Mesendoderm (in vitro differentiated cells): ENCODE measurements at regions not wholly inside any gene's neighbourhood (a gene's known extent, or its start where the extent isn't known, plus 50 kb on each side); places are given as distances from the start of the nearest gene placed in this dataset.

Experiments
- DNase-seq: peaks from one replicate; pipeline ENCODE4 v3.0.0; 2013
- H2AK5ac ChIP-seq: 2 replicates; pipeline ENCODE4 v1.6.1; 2013; ENCODE audit warnings: low read length, inconsistent platforms
- H2BK120ac ChIP-seq: 2 replicates; pipeline ENCODE4 v1.6.1; 2013; ENCODE audit warnings: low read depth, mild to moderate bottlenecking, low read length, moderate library complexity, mixed read lengths
- H2BK15ac ChIP-seq: replicated peaks from 2 replicates; pipeline ENCODE4 v1.6.1; 2013; ENCODE audit warnings: low read depth, mild to moderate bottlenecking, moderate library complexity
- H2BK5ac ChIP-seq: 2 replicates; pipeline ENCODE4 v1.6.1; 2013; ENCODE audit warnings: low read length, inconsistent platforms
- H3K18ac ChIP-seq: 2 replicates; pipeline ENCODE4 v1.6.1; 2013; ENCODE audit warnings: mild to moderate bottlenecking, low read length, mixed read lengths
- H3K23ac ChIP-seq: one replicate; pipeline ENCODE4 v1.6.1; 2013; ENCODE audit warnings: low read length
- H3K27ac ChIP-seq: 2 replicates; pipeline ENCODE4 v1.5.1; 2013; ENCODE audit warnings: low read depth, mild to moderate bottlenecking, inconsistent platforms, low read length, moderate library complexity
- H3K27me3 ChIP-seq: 2 replicates; pipeline ENCODE4 v1.6.1; 2013; ENCODE audit warnings: low read length, control low read depth, mild to moderate bottlenecking, inconsistent platforms; ENCODE audit not compliant: insufficient read depth, poor library complexity
- H3K36me3 ChIP-seq: 2 replicates; pipeline ENCODE4 v1.6.1; 2013; ENCODE audit warnings: low read length, inconsistent platforms; ENCODE audit not compliant: control insufficient read depth, insufficient read depth
- H3K4ac ChIP-seq: one replicate; pipeline ENCODE4 v1.6.1; 2013; ENCODE audit warnings: low read depth, mild to moderate bottlenecking, low read length, moderate library complexity
- H3K4me1 ChIP-seq: 2 replicates; pipeline ENCODE4 v1.6.1; 2013; ENCODE audit warnings: low read depth, low read length, inconsistent platforms; ENCODE audit not compliant: control insufficient read depth
- H3K4me2 ChIP-seq: 2 replicates; pipeline ENCODE4 v1.6.1; 2013; ENCODE audit warnings: low read length
- H3K4me3 ChIP-seq: 2 replicates; pipeline ENCODE4 v1.5.1; 2013; ENCODE audit warnings: mild to moderate bottlenecking, low read length
- H3K56ac ChIP-seq: one replicate; pipeline ENCODE4 v1.6.1; 2013; ENCODE audit warnings: low read length
- H3K79me1 ChIP-seq: 2 replicates; pipeline ENCODE4 v1.6.1; 2013; ENCODE audit warnings: low read length, inconsistent platforms
- H3K79me2 ChIP-seq: 2 replicates; pipeline ENCODE4 v1.6.1; 2013; ENCODE audit warnings: mild to moderate bottlenecking, low read length; ENCODE audit not compliant: control insufficient read depth, insufficient read depth
- H3K9ac ChIP-seq: 2 replicates; pipeline ENCODE4 v1.6.1; 2013; ENCODE audit warnings: low read length, inconsistent platforms
- H4K5ac ChIP-seq: one replicate; pipeline ENCODE4 v1.6.1; 2013; ENCODE audit warnings: low read length
- H4K8ac ChIP-seq: one replicate; pipeline ENCODE4 v1.6.1; 2013; ENCODE audit warnings: low read depth, mild to moderate bottlenecking, control low read depth, low read length, moderate library complexity
- WGBS: extraction: QIAGEN DNeasy Blood & Tissue Kit; methylation state at CpG from one replicate; pipeline ENCODE4 v1.1.7; 2013; ENCODE audit warnings: low lambda C conversion rate, missing lambda C conversion rate; ENCODE audit not compliant: insufficient coverage; ENCODE audit errors: extremely low coverage; 5-methylcytosine and 5-hydroxymethylcytosine counted together

DNA sequence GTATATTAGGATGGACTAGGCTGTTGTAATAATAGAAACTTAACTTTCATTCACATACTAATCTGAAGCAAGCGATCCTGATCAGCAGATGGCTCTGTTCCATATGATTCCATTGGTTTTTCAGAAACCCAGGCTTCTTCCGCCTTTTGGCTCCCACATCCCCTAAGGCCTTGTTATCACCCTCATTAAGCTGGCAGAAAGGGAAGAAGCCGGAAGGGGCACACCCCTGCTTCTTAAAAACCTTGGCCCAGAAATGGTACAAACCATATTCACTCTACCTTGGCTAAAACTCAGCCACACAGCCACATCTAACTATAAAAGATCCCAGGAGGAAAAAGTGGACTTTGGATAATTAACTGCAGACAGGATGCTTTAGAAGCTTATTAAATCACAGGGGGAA is 329.2 kb downstream of the PCNX1 start:
- Histone ChIP-seq H3K79me2 (no peaks in the 10 kb centered on the region), H2AK5ac (no peak overlapping the region), H3K18ac (no peak overlapping the region), H3K9ac (no peak overlapping the region), H4K5ac (no peak overlapping the region), H3K36me3 (no peaks in the 10 kb centered on the region), H3K27ac (no peak overlapping the region), H3K4me3 (no peak overlapping the region), H3K23ac (no peak overlapping the region), H4K8ac (no peak overlapping the region), H3K4ac (no peak overlapping the region), H3K4me2 (no peak overlapping the region), H3K56ac (no peak overlapping the region), H3K27me3 (no peaks in the 10 kb centered on the region), H3K79me1 (no peaks in the 10 kb centered on the region), H3K4me1 (no peaks in the 10 kb centered on the region), H2BK120ac (no peak overlapping the region), H2BK5ac (no peak overlapping the region), H2BK15ac (no peak overlapping the region)
- DNase-seq: peak; percentile 11
- WGBS: no CpG with 5 or more reads among the region's 3 CpGs

- H3K79me1 ChIP-seq: no peaks in the 10 kb centered on the region
- H4K5ac ChIP-seq: no peak overlapping the region
- no peak overlapping the region for H2BK15ac ChIP-seq
- H3K27me3 ChIP-seq: no peaks in the 10 kb centered on the region
- H3K4me1 ChIP-seq: no peaks in the 10 kb centered on the region
- H3K4ac ChIP-seq: no peak overlapping the region
- no peak overlapping the region for H3K4me3 ChIP-seq
- H3K27ac ChIP-seq: no peak overlapping the region
- H4K8ac ChIP-seq: no peak overlapping the region
- H3K23ac ChIP-seq: no peak overlapping the region
- H3K56ac ChIP-seq: no peak overlapping the region
- no peak overlapping the region for H2AK5ac ChIP-seq
- no CpG with 5 or more reads among the region's 4 CpGs for WGBS
- DNase-seq: no peak
- H3K18ac ChIP-seq: no peak overlapping the region
- no peaks in the 10 kb centered on the region for H3K36me3 ChIP-seq
- no peak overlapping the region for H3K4me2 ChIP-seq
- H2BK5ac ChIP-seq: no peak overlapping the region
- H2BK120ac ChIP-seq: no peak overlapping the region
- no peaks in the 10 kb centered on the region for H3K79me2 ChIP-seq
- H3K9ac ChIP-seq: no peak overlapping the region
Observed at GRCh38 chr14:71237556-71237955, 330.3 kb downstream of the PCNX1 start.

DNA sequence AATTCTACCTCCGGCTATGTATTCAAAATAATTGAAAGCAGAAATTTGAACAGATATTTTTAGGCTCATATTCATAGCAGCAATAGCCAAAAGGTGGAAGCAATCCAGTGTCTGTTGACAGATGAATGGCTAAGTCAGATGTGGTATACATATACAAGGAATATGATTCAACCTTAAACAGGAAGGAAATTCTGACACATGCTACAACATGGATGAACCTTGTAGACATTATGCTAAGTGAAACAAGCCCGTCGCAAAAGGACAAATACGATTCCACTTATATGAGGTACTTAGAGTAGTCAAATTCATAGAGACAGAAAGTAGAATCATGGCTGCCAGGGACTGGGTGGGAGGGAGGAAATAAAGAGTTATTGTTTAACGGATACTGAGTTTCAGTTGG is 331.6 kb downstream of the PCNX1 start:
- Histone ChIP-seq H2BK15ac (no peak overlapping the region), H3K27me3 (no peaks in the 10 kb centered on the region), H3K4me2 (no peak overlapping the region), H3K79me1 (no peaks in the 10 kb centered on the region), H3K9ac (no peak overlapping the region), H4K5ac (no peak overlapping the region), H3K56ac (no peak overlapping the region), H3K27ac (no peak overlapping the region), H3K4me3 (no peak overlapping the region), H3K23ac (no peak overlapping the region), H2AK5ac (no peak overlapping the region), H2BK120ac (no peak overlapping the region), H3K79me2 (no peaks in the 10 kb centered on the region), H3K4me1 (no peaks in the 10 kb centered on the region), H3K36me3 (no peaks in the 10 kb centered on the region), H3K18ac (no peak overlapping the region), H2BK5ac (no peak overlapping the region), H4K8ac (no peak overlapping the region), H3K4ac (no peak overlapping the region)
- no peak for DNase-seq
- WGBS: no CpG with 5 or more reads among the region's 5 CpGs

GRCh38 chr14:71240171-71240570 is 332.9 kb downstream of the PCNX1 start:
- Histone ChIP-seq H2BK15ac (no peak overlapping the region), H3K4me3 (no peak overlapping the region), H3K23ac (no peak overlapping the region), H3K4me1 (no peaks in the 10 kb centered on the region), H3K56ac (no peak overlapping the region), H3K4ac (no peak overlapping the region), H2AK5ac (no peak overlapping the region), H3K9ac (no peak overlapping the region), H3K27ac (no peak overlapping the region), H3K27me3 (no peaks in the 10 kb centered on the region), H2BK5ac (no peak overlapping the region), H3K36me3 (no peaks in the 10 kb centered on the region), H4K5ac (no peak overlapping the region), H3K4me2 (no peak overlapping the region), H3K79me2 (no peaks in the 10 kb centered on the region), H4K8ac (no peak overlapping the region), H3K18ac (no peak overlapping the region), H3K79me1 (no peaks in the 10 kb centered on the region), H2BK120ac (no peak overlapping the region)
- WGBS: no CpG with 5 or more reads among the region's 6 CpGs
- DNase-seq: no peak

GRCh38 chr14:71240866-71241520 is 333.7 kb downstream of the PCNX1 start:
- H3K79me2 ChIP-seq: no peaks in the 10 kb centered on the region
- H3K27me3 ChIP-seq: no peaks in the 10 kb centered on the region
- H3K4me2 ChIP-seq: no peak overlapping the region
- no peak overlapping the region for H3K4ac ChIP-seq
- H2BK5ac ChIP-seq: no peak overlapping the region
- H2BK15ac ChIP-seq: no peak overlapping the region
- H3K79me1 ChIP-seq: no peaks in the 10 kb centered on the region
- H3K36me3 ChIP-seq: no peaks in the 10 kb centered on the region
- H2AK5ac ChIP-seq: no peak overlapping the region
- H3K4me3 ChIP-seq: no peak overlapping the region
- H2BK120ac ChIP-seq: no peak overlapping the region
- no peak overlapping the region for H3K56ac ChIP-seq
- no peak overlapping the region for H3K9ac ChIP-seq
- H3K18ac ChIP-seq: no peak overlapping the region
- H4K5ac ChIP-seq: no peak overlapping the region
- H3K23ac ChIP-seq: no peak overlapping the region
- H4K8ac ChIP-seq: no peak overlapping the region
- no peak overlapping the region for H3K27ac ChIP-seq
- peak; percentile 39 for DNase-seq
- H3K4me1 ChIP-seq: no peaks in the 10 kb centered on the region

DNA sequence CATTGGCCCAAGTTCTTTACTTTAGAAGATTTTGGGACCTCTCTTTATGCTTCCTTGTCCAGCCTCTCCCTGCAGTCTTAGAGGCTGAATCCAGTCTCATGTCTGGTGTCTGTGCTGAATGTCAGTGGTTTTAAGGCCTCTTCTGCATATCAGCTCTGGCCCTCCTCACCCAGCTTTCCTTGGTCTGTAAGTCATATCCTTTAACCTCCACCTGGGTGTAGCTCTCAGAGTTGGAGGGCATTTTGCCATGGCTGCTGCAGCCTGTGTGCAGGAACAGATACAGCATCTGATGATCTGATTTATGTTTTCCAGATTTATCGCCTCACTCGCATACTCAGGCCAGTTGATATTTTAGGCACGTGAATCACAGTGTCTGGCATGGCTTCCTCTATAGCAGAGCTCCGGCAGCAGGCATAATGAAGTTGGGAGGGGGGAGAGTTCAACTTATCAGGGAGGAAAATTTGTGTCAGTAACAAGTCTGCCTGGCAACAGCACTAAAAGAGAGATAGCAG is 335.0 kb downstream of the PCNX1 start:
- peak; percentile 11 for DNase-seq
- no peak overlapping the region for H4K8ac ChIP-seq
- H3K4me2 ChIP-seq: no peak overlapping the region
- no peak overlapping the region for H3K9ac ChIP-seq
- H3K27me3 ChIP-seq: no peaks in the 10 kb centered on the region
- no peaks in the 10 kb centered on the region for H3K4me1 ChIP-seq
- no peak overlapping the region for H2BK120ac ChIP-seq
- no peaks in the 10 kb centered on the region for H3K79me1 ChIP-seq
- no peak overlapping the region for H2BK5ac ChIP-seq
- no peak overlapping the region for H2BK15ac ChIP-seq
- H3K27ac ChIP-seq: no peak overlapping the region
- H3K4me3 ChIP-seq: no peak overlapping the region
- no peak overlapping the region for H3K18ac ChIP-seq
- H4K5ac ChIP-seq: no peak overlapping the region
- no peak overlapping the region for H3K4ac ChIP-seq
- H3K79me2 ChIP-seq: no peaks in the 10 kb centered on the region
- no peaks in the 10 kb centered on the region for H3K36me3 ChIP-seq
- H3K56ac ChIP-seq: no peak overlapping the region
- no peak overlapping the region for H2AK5ac ChIP-seq
- H3K23ac ChIP-seq: no peak overlapping the region
- WGBS: no CpG with 5 or more reads among the region's 4 CpGs
